Hippocampal formation (tissue), 2 donors: ENCODE measurements at regions not wholly inside any gene's neighbourhood (a gene's known extent, or its start where the extent isn't known, plus 50 kb on each side); places are given as distances from the start of the nearest gene placed in this dataset.

Experiments used
- DNase-seq, 2 donors: peaks; one replicate each; lab custom pipeline; 2025; lab: John Stamatoyannopoulos, UW

- no peak for DNase-seq
Measured at GRCh38 chr2:215685238-215685990, 249.5 kb upstream of the FN1 start.

GRCh38 chr2:215684448-215685237, 248.8 kb upstream of the FN1 start:
- DNase-seq = no peak

GRCh38 chr2:215683295-215683694, 247.4 kb upstream of the FN1 start:
- DNase-seq = no peak

- no peak for DNase-seq
Measured at GRCh38 chr2:215681799-215682596, 246.1 kb upstream of the FN1 start.

- DNase-seq = no peak
Measured at GRCh38 chr2:215680605-215681598, 245.0 kb upstream of the FN1 start.

- no peak for DNase-seq
Measured at GRCh38 chr2:215678094-215678493, 242.2 kb upstream of the FN1 start.

- DNase-seq = no peak
Measured at GRCh38 chr2:215677481-215677880, 241.6 kb upstream of the FN1 start.

- DNase-seq = no peak
Measured at GRCh38 chr2:215672406-215672805, 236.5 kb upstream of the FN1 start.

GRCh38 chr2:215671691-215672090, 235.8 kb upstream of the FN1 start:
- DNase-seq = no peak

GRCh38 chr2:215671244-215671643, 235.4 kb upstream of the FN1 start:
- no peak for DNase-seq

GRCh38 chr2:215670396-215670795, 234.5 kb upstream of the FN1 start:
- no peak for DNase-seq

GRCh38 chr2:215668378-215668775, 232.5 kb upstream of the FN1 start:
- no peak for DNase-seq

GRCh38 chr2:215667585-215668377, 231.9 kb upstream of the FN1 start:
- no peak for DNase-seq

- DNase-seq = no peak
Measured at GRCh38 chr2:215664847-215665525, 229.1 kb upstream of the FN1 start.

GRCh38 chr2:215662715-215663114, 226.8 kb upstream of the FN1 start:
- DNase-seq = no peak

- no peak for DNase-seq
Measured at GRCh38 chr2:215660687-215661086, 224.8 kb upstream of the FN1 start.

- DNase-seq = no peak
Measured at GRCh38 chr2:215659650-215660049, 223.8 kb upstream of the FN1 start.

- DNase-seq = no peak
Measured at GRCh38 chr2:215658635-215659305, 222.9 kb upstream of the FN1 start.

- no peak for DNase-seq
Measured at GRCh38 chr2:215657844-215658243, 222.0 kb upstream of the FN1 start.
